HCT116 (cell line): ENCODE measurements at regions not wholly inside any gene's neighbourhood (a gene's known extent, or its start where the extent isn't known, plus 50 kb on each side); places are given as distances from the start of the nearest gene placed in this dataset.

ENCODE experiments used
- ATF3 ChIP-seq: IDR thresholded peaks from 2 replicates; pipeline ENCODE4 v1.6.1; 2012
- CBX3 ChIP-seq: IDR thresholded peaks from 2 replicates; pipeline ENCODE4 v1.6.1; 2012; ENCODE audit warnings: low read depth
- CEBPB ChIP-seq: IDR thresholded peaks from 2 replicates; pipeline ENCODE4 v1.6.1; 2012; ENCODE audit warnings: low read depth
- CTCF ChIP-seq, 3 experiments: fragments of 200-600 bp in 1 of 3; sonication (generic) in 1 of 3; IDR thresholded peaks in 2 of 3; conservative IDR thresholded peaks in 1 of 3; 2 replicates each; pipeline ENCODE4 v1.5.1; 2012 to 2017; ENCODE audit warnings: low read depth in 2 of 3, low read length in 2 of 3, antibody characterized with exemption in 1 of 3, borderline replicate concordance in 1 of 3, control low read depth in 1 of 3, mild to moderate bottlenecking in 1 of 3, mixed read lengths in 1 of 3, mixed run types in 1 of 3, moderate library complexity in 1 of 3; ENCODE audit not compliant: insufficient read depth in 1 of 3
- EGR1 ChIP-seq: IDR thresholded peaks from 2 replicates; pipeline ENCODE4 v1.6.1; 2012; ENCODE audit warnings: low read depth
- EZH2 ChIP-seq: fragments of 200-600 bp; sonication (generic); IDR thresholded peaks from 2 replicates; pipeline ENCODE4 v1.6.1; 2017; ENCODE audit warnings: antibody characterized with exemption, mixed run types
- MAX ChIP-seq: IDR thresholded peaks from 2 replicates; pipeline ENCODE4 v1.6.1; 2012
- POLR2A ChIP-seq: IDR thresholded peaks from 2 replicates; pipeline ENCODE4 v1.7.0; 2011; ENCODE audit warnings: borderline replicate concordance; ENCODE audit not compliant: insufficient read depth, insufficient read length; ENCODE audit errors: extremely low read depth
- POLR2AphosphoS5 ChIP-seq: IDR thresholded peaks from 2 replicates; pipeline ENCODE4 v1.6.1; 2011; ENCODE audit warnings: mild to moderate bottlenecking, low read depth, low read length, moderate library complexity
- ZFX ChIP-seq: fragments of 450-650 bp; IDR thresholded peaks from 2 replicates; pipeline ENCODE4 v1.6.1; 2017
- ZNF274 ChIP-seq: fragments of 200-500 bp; sonication (Bioruptor generic); IDR thresholded peaks from 2 replicates; pipeline ENCODE4 v1.6.1; 2014; ENCODE audit warnings: mild to moderate bottlenecking, low read depth, low read length, inconsistent platforms

- TF ChIP-seq POLR2A (no peak), EGR1 (no peak), POLR2AphosphoS5 (no peak), CTCF (IDR thresholded peaks at IDR 0.05 in 2 of 3, conservative IDR thresholded peaks at IDR 0.05 in 1 of 3; ENCODE audit: borderline replicate concordance in 1 of 3, insufficient read depth in 1 of 3, low read depth in 2 of 3, low read length in 2 of 3) (no peak), ZFX (no peak), CBX3 (no peak), EZH2 (no peak), MAX (no peak), ZNF274 (no peak), CEBPB (no peak), ATF3 (no peak)
These were observed 182.2 kb downstream of the BANP start for GRCh38 chr16:88133507-88133843.
